K562 (cell line): ENCODE measurements at regions not wholly inside any gene's neighbourhood (a gene's known extent, or its start where the extent isn't known, plus 50 kb on each side); places are given as distances from the start of the nearest gene placed in this dataset.

Source experiments
- ATAC-seq: fragments of 200-7000 bp; cut with Tn5 transposase; 3 replicates; pipeline ENCODE4 v1.9.1; 2020; ENCODE audit warnings: moderate library complexity
- BruUV-seq: library from RNA; stranded (reverse); fragments of 400-500 nt; replicated peaks from 2 replicates; lab custom pipeline; 2021; lab: Mats Ljungman, UMichigan
- CTCF ChIA-PET: fragments of 300-600 bp; formaldehyde crosslinking; extraction: SDS; loops from one replicate; lab custom pipeline; 2021; ENCODE audit warnings: low intra/inter-chr PET ratio; lab: Yijun Ruan, JAX
- POLR2A ChIA-PET: fragments of 300-600, 350-650 bp; sonication (Branson Sonifier 250); formaldehyde crosslinking; extraction: SDS; loops from one replicate; lab custom pipeline; 2021; ENCODE audit warnings: antibody characterized with exemption, inconsistent platforms; lab: Yijun Ruan, JAX
- DNase-seq, 4 experiments: peaks; one replicate each; pipeline versions ENCODE4 v3.0.0 to v3.0.0-alpha.2; 2011 to 2018; ENCODE audit warnings: low spot score in 3 of 4, mixed read lengths in 3 of 4; ENCODE audit errors: extremely low read depth in 1 of 4
- FAIRE-seq: peaks from 2 replicates; lab custom pipeline; 2011; peaks lifted over from hg19 to GRCh38; lab: Jason Lieb, UNC
- H2AFZ ChIP-seq: 2 replicates; pipeline ENCODE4 v1.6.0; 2011; ENCODE audit warnings: low read depth, low read length, control low read depth, inconsistent platforms
- H3K27ac ChIP-seq: fragments of 200-600 bp; 3 replicates; pipeline ENCODE4 v1.8.0; 2011; ENCODE audit warnings: low read depth, mild to moderate bottlenecking, control low read depth, inconsistent platforms, low read length, moderate library complexity, mixed read lengths; ENCODE audit errors: extremely low read depth
- H3K27me3 ChIP-seq, 2 experiments: fragments of 300-600 bp in 1 of 2; 2 replicates in 1 of 2; 3 replicates in 1 of 2; pipeline versions ENCODE4 v1.6.0 to v1.8.0; 2011; ENCODE audit warnings: inconsistent platforms in 2 of 2, low read length in 2 of 2, mild to moderate bottlenecking in 1 of 2, mixed read lengths in 1 of 2, moderate library complexity in 1 of 2; ENCODE audit not compliant: control insufficient read depth in 2 of 2, insufficient read depth in 2 of 2
- H3K36me3 ChIP-seq: fragments of 300-600 bp; 3 replicates; pipeline ENCODE4 v1.8.0; 2011; ENCODE audit warnings: mild to moderate bottlenecking, low read length, inconsistent platforms; ENCODE audit not compliant: control insufficient read depth, insufficient read depth
- H3K4me1 ChIP-seq, 2 experiments: fragments of 200-600 bp in 1 of 2; replicated peaks in 1 of 2; 2 replicates in 1 of 2; 3 replicates in 1 of 2; pipeline versions ENCODE4 v1.5.1 to v1.8.0; 2011; ENCODE audit warnings: inconsistent platforms in 2 of 2, low read length in 2 of 2, mild to moderate bottlenecking in 1 of 2, mixed read lengths in 1 of 2, moderate library complexity in 1 of 2; ENCODE audit not compliant: control insufficient read depth in 2 of 2, insufficient read depth in 2 of 2
- H3K4me2 ChIP-seq: 2 replicates; pipeline ENCODE4 v1.6.1; 2011; ENCODE audit warnings: low read length, control low read depth, inconsistent platforms, mixed read lengths; ENCODE audit not compliant: insufficient read depth
- H3K4me3 ChIP-seq: fragments of 200-600 bp; sonication (generic), shearing (Covaris generic); 2 replicates; pipeline ENCODE4 v1.5.1; 2016; ENCODE audit warnings: control low read depth, inconsistent platforms
- H3K79me2 ChIP-seq: fragments of 200-600 bp; 3 replicates; pipeline ENCODE4 v1.8.0; 2011; ENCODE audit warnings: low read length, inconsistent platforms; ENCODE audit not compliant: control insufficient read depth, insufficient read depth
- H3K9ac ChIP-seq, 2 experiments: 2 replicates each; pipeline versions ENCODE4 v1.6.0 to v1.6.1; 2011; ENCODE audit warnings: low read depth in 2 of 2, low read length in 2 of 2, control low read depth in 1 of 2, inconsistent platforms in 1 of 2, mild to moderate bottlenecking in 1 of 2, mixed read lengths in 1 of 2; ENCODE audit not compliant: insufficient read depth in 1 of 2
- H3K9me1 ChIP-seq: one replicate; pipeline ENCODE4 v1.6.0; 2011; ENCODE audit warnings: inconsistent platforms, mild to moderate bottlenecking, low read length, moderate library complexity; ENCODE audit not compliant: control insufficient read depth, insufficient read depth
- H3K9me3 ChIP-seq: replicated peaks from 2 replicates; pipeline ENCODE4 v1.5.1; 2011; ENCODE audit warnings: low read depth, low read length, inconsistent platforms; ENCODE audit not compliant: control insufficient read depth, insufficient read depth
- H4K20me1 ChIP-seq: replicated peaks from 2 replicates; pipeline ENCODE4 v1.6.1; 2011; ENCODE audit warnings: low read length, inconsistent platforms, mixed read lengths; ENCODE audit not compliant: control insufficient read depth, insufficient read depth
- BRF2 ChIP-seq: IDR thresholded peaks from 3 replicates; pipeline ENCODE4 v1.6.1; 2011; ENCODE audit warnings: borderline replicate concordance, mild to moderate bottlenecking; ENCODE audit not compliant: insufficient read length, insufficient read depth
- HNRNPK ChIP-seq: fragments of 200-400 bp; formaldehyde crosslinking; IDR thresholded peaks from one replicate; pipeline ENCODE4 v1.6.1; 2018; ENCODE audit warnings: mild to moderate bottlenecking, low read depth, low read length; ENCODE audit not compliant: poor library complexity, severe bottlenecking
- IRF2 ChIP-seq: sonication (generic); formaldehyde crosslinking; IDR thresholded peaks from 2 replicates; pipeline ENCODE4 v1.8.1; 2022; ENCODE audit warnings: mild to moderate bottlenecking, missing genetic modification reagents
- KAT2B ChIP-seq: IDR thresholded peaks from one replicate; pipeline ENCODE4 v1.6.1; 2012; ENCODE audit warnings: low read depth, mild to moderate bottlenecking, control low read depth, inconsistent platforms, low read length, moderate library complexity
- SMARCB1 ChIP-seq: IDR thresholded peaks from 2 replicates; pipeline ENCODE4 v1.6.1; 2011; ENCODE audit warnings: improper control_type of control experiment, low read depth; ENCODE audit not compliant: insufficient read length
- TBL1XR1 ChIP-seq, 2 experiments: IDR thresholded peaks; 2 replicates each; pipeline ENCODE4 v1.6.1; 2012; ENCODE audit warnings: improper control_type of control experiment in 2 of 2, low read length in 2 of 2, mild to moderate bottlenecking in 1 of 2
- ZBTB49 ChIP-seq: sonication (generic); formaldehyde crosslinking; IDR thresholded peaks from 2 replicates; pipeline ENCODE4 v1.8.0; 2022; ENCODE audit warnings: missing genetic modification reagents, mild to moderate bottlenecking, borderline replicate concordance
- ZBTB9 ChIP-seq: fragments of 450-650 bp; formaldehyde crosslinking; IDR thresholded peaks from 2 replicates; pipeline ENCODE4 v1.4.0; 2020; ENCODE audit warnings: mild to moderate bottlenecking, moderate library complexity
- ZNF384 ChIP-seq: IDR thresholded peaks from 2 replicates; pipeline ENCODE4 v1.6.1; 2012; ENCODE audit warnings: low read depth, low read length, improper control_type of control experiment
- ZNF507 ChIP-seq: conservative IDR thresholded peaks from 2 replicates; pipeline ENCODE4 v1.6.1; 2017; ENCODE audit warnings: missing genetic modification characterization, missing compliant biosample characterization
- WGBS: fragments of 100-300 bp; shearing (Covaris generic); methylation state at CpG from one replicate; pipeline ENCODE4 v1.1.6; 2016; ENCODE audit warnings: low coverage, mixed read lengths; ENCODE audit not compliant: insufficient coverage; ENCODE audit errors: missing lambda C conversion rate; 5-methylcytosine and 5-hydroxymethylcytosine counted together
- in situ Hi-C: fragments of 300-500 bp; cut with MboI; formaldehyde crosslinking; loops from 4 replicates; pipeline ENCODE4 v1.15.0; 2018; ENCODE audit warnings: inconsistent platforms, mixed read lengths
- intact Hi-C: fragments of 100-400 bp; cut with micrococcal nuclease; formaldehyde crosslinking; loops from 2 replicates; pipeline ENCODE4 v1.14.2; 2022
- TF ChIP-seq, protein P1 (sequence below): fragments of 450-650 bp; formaldehyde crosslinking; IDR thresholded peaks from 2 replicates; pipeline ENCODE4 v1.4.0; 2020; ENCODE audit warnings: mild to moderate bottlenecking

- Histone ChIP-seq H3K4me2 (no peak overlapping the region), H3K27me3 (peaks cover 0 to 4% of the 10 kb centered on the region in 2 experiments; a peak in 2 of 5 replicates), H4K20me1 (no peaks in the 10 kb centered on the region), H2AFZ (no peak overlapping the region), H3K9ac (no peak overlapping the region), H3K9me3 (no peaks in the 10 kb centered on the region), H3K4me3 (no peak overlapping the region), H3K79me2 (no peaks in the 10 kb centered on the region), H3K4me1 (no peaks in the 10 kb centered on the region), H3K9me1 (no peaks in the 10 kb centered on the region), H3K36me3 (no peaks in the 10 kb centered on the region), H3K27ac (no peak overlapping the region)
- DNase-seq (no peak), ATAC-seq (no peak), FAIRE-seq (no peak)
- in situ Hi-C loops (no loop called here), intact Hi-C loops (no loop called here)
- BruUV-seq = no TSS peak
- no peak for TF ChIP-seq ZNF507 (tag)
- TF ChIP-seq SMARCB1 = no peak
- TF ChIP-seq, protein P1, sequence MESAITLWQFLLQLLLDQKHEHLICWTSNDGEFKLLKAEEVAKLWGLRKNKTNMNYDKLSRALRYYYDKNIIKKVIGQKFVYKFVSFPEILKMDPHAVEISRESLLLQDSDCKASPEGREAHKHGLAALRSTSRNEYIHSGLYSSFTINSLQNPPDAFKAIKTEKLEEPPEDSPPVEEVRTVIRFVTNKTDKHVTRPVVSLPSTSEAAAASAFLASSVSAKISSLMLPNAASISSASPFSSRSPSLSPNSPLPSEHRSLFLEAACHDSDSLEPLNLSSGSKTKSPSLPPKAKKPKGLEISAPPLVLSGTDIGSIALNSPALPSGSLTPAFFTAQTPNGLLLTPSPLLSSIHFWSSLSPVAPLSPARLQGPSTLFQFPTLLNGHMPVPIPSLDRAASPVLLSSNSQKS (CRISPR knock-in tag) = no peak
- TF ChIP-seq BRF2 = no peak
- no peak for TF ChIP-seq ZBTB9
- TF ChIP-seq IRF2 (CRISPR knock-in tag) = no peak
- no peak for TF ChIP-seq KAT2B
- TF ChIP-seq HNRNPK = no peak
- no peak for TF ChIP-seq TBL1XR1 (IDR thresholded peaks at IDR 0.05; ENCODE audit: low read length in 2 of 2)
- TF ChIP-seq ZNF384 = no peak
- TF ChIP-seq ZBTB49 = no peak
- ChIA-PET CTCF (no interaction called here), POLR2A (no interaction called here)
- WGBS = 0% methylated on average over 7 of the region's 9 CpGs
Observed at GRCh38 chr7:47046949-47047348, 535.0 kb downstream of the TNS3 start.
